IMR-90 (cell line): ENCODE measurements at regions not wholly inside any gene's neighbourhood (a gene's known extent, or its start where the extent isn't known, plus 50 kb on each side); places are given as distances from the start of the nearest gene placed in this dataset.

ENCODE experiments used
- ATAC-seq: fragments of 200-7000 bp; cut with Tn5 transposase; 2 replicates; pipeline ENCODE4 v1.9.1; 2020; ENCODE audit warnings: low read depth, mild to moderate bottlenecking, moderate library complexity
- BruUV-seq: library from RNA; stranded (reverse); fragments of 400-500 nt; replicated peaks from 2 replicates; lab custom pipeline; 2021; lab: Mats Ljungman, UMichigan
- CTCF ChIA-PET: fragments of 300-600 bp; formaldehyde crosslinking; extraction: SDS; loops from one replicate; lab custom pipeline; 2021; ENCODE audit warnings: antibody characterized with exemption; lab: Yijun Ruan, JAX
- POLR2A ChIA-PET: fragments of 300-600 bp; sonication (Branson Sonifier 250); formaldehyde crosslinking; loops from one replicate; lab custom pipeline; 2022; ENCODE audit warnings: antibody characterized with exemption; ENCODE audit not compliant: unreplicated experiment; lab: Charles Lee
- DNase-seq: peaks from one replicate; pipeline ENCODE4 v3.0.0; 2013
- H2AFZ ChIP-seq: replicated peaks from 2 replicates; pipeline ENCODE3; 2013; ENCODE audit warnings: low read length, mild to moderate bottlenecking; ENCODE audit not compliant: poor library complexity
- H2AK5ac ChIP-seq: 2 replicates; pipeline ENCODE4 v1.6.1; 2013; ENCODE audit warnings: low read depth, low read length, inconsistent platforms
- H2AK9ac ChIP-seq: replicated peaks from 2 replicates; pipeline ENCODE3; 2013; ENCODE audit warnings: mild to moderate bottlenecking, low read depth, low read length, moderate library complexity; ENCODE audit not compliant: poor library complexity
- H2BK120ac ChIP-seq: 2 replicates; pipeline ENCODE4 v1.6.1; 2013; ENCODE audit warnings: low read depth, low read length, inconsistent platforms
- H2BK15ac ChIP-seq: 3 replicates; pipeline ENCODE4 v1.6.1; 2013; ENCODE audit warnings: low read depth, low read length, inconsistent platforms
- H2BK20ac ChIP-seq: 2 replicates; pipeline ENCODE4 v1.6.1; 2013; ENCODE audit warnings: low read depth, mild to moderate bottlenecking, inconsistent platforms, low read length, moderate library complexity
- H2BK5ac ChIP-seq: 2 replicates; pipeline ENCODE4 v1.6.1; 2013; ENCODE audit warnings: mild to moderate bottlenecking, low read depth, low read length, inconsistent platforms; ENCODE audit not compliant: poor library complexity, severe bottlenecking
- H3K14ac ChIP-seq: replicated peaks from 2 replicates; pipeline ENCODE4 v1.6.1; 2013; ENCODE audit warnings: low read depth, low read length, inconsistent platforms
- H3K18ac ChIP-seq: 2 replicates; pipeline ENCODE4 v1.6.1; 2013; ENCODE audit warnings: low read depth, low read length, control low read depth
- H3K23ac ChIP-seq: 2 replicates; pipeline ENCODE4 v1.6.1; 2013; ENCODE audit warnings: low read depth, low read length, inconsistent platforms
- H3K27ac ChIP-seq: 2 replicates; pipeline ENCODE4 v1.5.1; 2013; ENCODE audit warnings: mild to moderate bottlenecking, control low read depth, low read length; ENCODE audit not compliant: insufficient read depth
- H3K27me3 ChIP-seq: 2 replicates; pipeline ENCODE4 v1.6.1; 2013; ENCODE audit warnings: low read length; ENCODE audit not compliant: control insufficient read depth, insufficient read depth
- H3K36me3 ChIP-seq: 2 replicates; pipeline ENCODE4 v1.6.1; 2013; ENCODE audit warnings: low read length, mixed read lengths; ENCODE audit not compliant: control insufficient read depth, insufficient read depth
- H3K4ac ChIP-seq: 2 replicates; pipeline ENCODE4 v1.6.1; 2013; ENCODE audit warnings: low read depth, low read length, inconsistent platforms
- H3K4me1 ChIP-seq: 2 replicates; pipeline ENCODE4 v1.6.1; 2013; ENCODE audit warnings: low read length, mixed read lengths; ENCODE audit not compliant: control insufficient read depth, insufficient read depth
- H3K4me2 ChIP-seq: 2 replicates; pipeline ENCODE4 v1.6.1; 2013; ENCODE audit warnings: low read depth, mild to moderate bottlenecking, control low read depth, low read length, moderate library complexity
- H3K4me3 ChIP-seq: 2 replicates; pipeline ENCODE4 v1.5.1; 2013; ENCODE audit warnings: low read depth, mild to moderate bottlenecking, control low read depth, low read length, moderate library complexity; ENCODE audit not compliant: insufficient read depth
- H3K56ac ChIP-seq: 2 replicates; pipeline ENCODE4 v1.6.1; 2013; ENCODE audit warnings: low read length, inconsistent platforms; ENCODE audit not compliant: insufficient read depth; ENCODE audit errors: extremely low read depth
- H3K79me1 ChIP-seq, 2 experiments: 2 replicates each; pipeline ENCODE4 v1.6.1; 2013; ENCODE audit warnings: low read length in 2 of 2, inconsistent platforms in 1 of 2, low read depth in 1 of 2
- H3K9ac ChIP-seq: 2 replicates; pipeline ENCODE4 v1.6.1; 2013; ENCODE audit warnings: low read depth, low read length, control low read depth
- H3K9me1 ChIP-seq: 2 replicates; pipeline ENCODE4 v1.6.1; 2013; ENCODE audit warnings: low read length, inconsistent platforms; ENCODE audit not compliant: insufficient read depth
- H3K9me3 ChIP-seq: 2 replicates; pipeline ENCODE4 v1.6.1; 2013; ENCODE audit warnings: low read length; ENCODE audit not compliant: control insufficient read depth, insufficient read depth
- H4K20me1 ChIP-seq: 2 replicates; pipeline ENCODE4 v1.6.1; 2013; ENCODE audit warnings: low read length, inconsistent platforms; ENCODE audit not compliant: insufficient read depth
- H4K5ac ChIP-seq: 2 replicates; pipeline ENCODE4 v1.6.1; 2013; ENCODE audit warnings: mild to moderate bottlenecking, low read depth, low read length, control low read depth
- H4K8ac ChIP-seq, 2 experiments: 2 replicates each; pipeline ENCODE4 v1.6.1; 2013; ENCODE audit warnings: low read depth in 2 of 2, low read length in 2 of 2, control low read depth in 1 of 2, inconsistent platforms in 1 of 2
- H4K91ac ChIP-seq: 2 replicates; pipeline ENCODE4 v1.6.1; 2013; ENCODE audit warnings: low read depth, low read length, inconsistent platforms; ENCODE audit not compliant: insufficient read depth
- BHLHE40 ChIP-seq: fragments of 150-350 bp; IDR thresholded peaks from 2 replicates; pipeline ENCODE4 v1.6.1; 2016; ENCODE audit warnings: mild to moderate bottlenecking, low read depth, low read length
- CEBPB ChIP-seq: IDR thresholded peaks from 2 replicates; pipeline ENCODE4 v1.6.1; 2012; ENCODE audit warnings: low read depth, low read length, improper control_type of control experiment
- CHD1 ChIP-seq: IDR thresholded peaks from 2 replicates; pipeline ENCODE4 v1.6.1; 2012; ENCODE audit warnings: low read depth, low read length, improper control_type of control experiment
- CTCF ChIP-seq: conservative IDR thresholded peaks from 2 replicates; pipeline ENCODE4 v1.5.1; 2012; ENCODE audit warnings: mild to moderate bottlenecking, low read depth, low read length, improper control_type of control experiment
- ELK1 ChIP-seq: fragments of 150-350 bp; IDR thresholded peaks from 2 replicates; pipeline ENCODE4 v1.6.1; 2016; ENCODE audit warnings: low read depth, mild to moderate bottlenecking, low read length, moderate library complexity, borderline replicate concordance
- FOS ChIP-seq: fragments of 150-350 bp; IDR thresholded peaks from 2 replicates; pipeline ENCODE4 v1.6.1; 2016; ENCODE audit warnings: low read depth, low read length
- MAFK ChIP-seq: IDR thresholded peaks from 2 replicates; pipeline ENCODE4 v1.6.1; 2012; ENCODE audit warnings: low read depth, low read length, improper control_type of control experiment
- MAZ ChIP-seq: IDR thresholded peaks from 2 replicates; pipeline ENCODE4 v1.6.1; 2012; ENCODE audit warnings: low read depth, mild to moderate bottlenecking, low read length, improper control_type of control experiment, moderate library complexity, borderline replicate concordance
- MXI1 ChIP-seq: IDR thresholded peaks from 2 replicates; pipeline ENCODE4 v1.6.1; 2012; ENCODE audit warnings: low read depth, mild to moderate bottlenecking, low read length, moderate library complexity, borderline replicate concordance
- NFE2L2 ChIP-seq: fragments of 150-350 bp; IDR thresholded peaks from 2 replicates; pipeline ENCODE4 v1.6.1; 2016; ENCODE audit warnings: low read depth, mild to moderate bottlenecking, low read length
- POLR2A ChIP-seq: IDR thresholded peaks from 2 replicates; pipeline ENCODE4 v1.6.1; 2012; ENCODE audit warnings: mild to moderate bottlenecking, low read depth, low read length
- RAD21 ChIP-seq: IDR thresholded peaks from 2 replicates; pipeline ENCODE4 v1.6.1; 2012; ENCODE audit warnings: low read length, improper control_type of control experiment
- RCOR1 ChIP-seq: IDR thresholded peaks from 2 replicates; pipeline ENCODE4 v1.6.1; 2012; ENCODE audit warnings: mild to moderate bottlenecking, low read length, improper control_type of control experiment; ENCODE audit not compliant: insufficient replicate concordance
- RFX5 ChIP-seq: IDR thresholded peaks from 2 replicates; pipeline ENCODE4 v1.8.0; 2012; ENCODE audit warnings: low read depth, mild to moderate bottlenecking, low read length, moderate library complexity
- SMC3 ChIP-seq: fragments of 150-350 bp; IDR thresholded peaks from 2 replicates; pipeline ENCODE4 v1.6.1; 2016; ENCODE audit warnings: low read depth, mild to moderate bottlenecking, antibody characterized with exemption, low read length, moderate library complexity
- USF2 ChIP-seq: fragments of 150-350 bp; IDR thresholded peaks from 2 replicates; pipeline ENCODE4 v1.6.1; 2017; ENCODE audit warnings: mild to moderate bottlenecking, antibody characterized with exemption, low read length, low read depth
- WGBS, 2 experiments: methylation state at CpG; one replicate each; pipeline versions ENCODE4 v1.1.5 to v1.1.7; 2013; ENCODE audit warnings: missing lambda C conversion rate in 2 of 2; ENCODE audit not compliant: insufficient read length in 1 of 2; ENCODE audit errors: extremely low coverage in 2 of 2; 5-methylcytosine and 5-hydroxymethylcytosine counted together
- dilution Hi-C: fragments of 300-500 bp; cut with HindIII; formaldehyde crosslinking; loops from one replicate; pipeline ENCODE4 v1.14.3; 2018; ENCODE audit warnings: low sequenced_read_pairs; ENCODE audit not compliant: unreplicated experiment
- in situ Hi-C: fragments of 300-500 bp; cut with MboI; formaldehyde crosslinking; loops from 3 replicates; pipeline ENCODE4 v1.14.3; 2019; ENCODE audit warnings: low sequenced_read_pairs, inconsistent platforms, mixed read lengths
- intact Hi-C: fragments of 100-400 bp; cut with micrococcal nuclease; formaldehyde crosslinking; loops from 2 replicates; pipeline ENCODE4 v1.10.0; 2022

- no peaks in the 10 kb centered on the region for H3K4me1 ChIP-seq
- BruUV-seq: no TSS peak
- no peak overlapping the region for H3K56ac ChIP-seq
- DNase-seq (no peak), ATAC-seq (no peak)
- no peaks in the 10 kb centered on the region for H3K79me1 ChIP-seq
- H3K4me2 ChIP-seq: no peak overlapping the region
- no peaks in the 10 kb centered on the region for H4K20me1 ChIP-seq
- POLR2A ChIA-PET: no interaction called here
- H2AK5ac ChIP-seq: no peak overlapping the region
- H2BK15ac ChIP-seq: no peak overlapping the region
- H3K14ac ChIP-seq: no peak overlapping the region
- no peaks in the 10 kb centered on the region for H3K27me3 ChIP-seq
- no peaks in the 10 kb centered on the region; the same call in none of the 2 replicates for H3K9me3 ChIP-seq
- H3K18ac ChIP-seq: no peak overlapping the region
- no peak overlapping the region for H3K4ac ChIP-seq
- no peak overlapping the region for H2BK5ac ChIP-seq
- dilution Hi-C loops (no loop called here), in situ Hi-C loops (no loop called here), intact Hi-C loops (no loop called here)
- H3K9me1 ChIP-seq: no peaks in the 10 kb centered on the region
- no peak overlapping the region for H3K4me3 ChIP-seq
- H3K23ac ChIP-seq: no peak overlapping the region
- no peak overlapping the region for H3K9ac ChIP-seq
- H2BK20ac ChIP-seq: no peak overlapping the region
- no peaks in the 10 kb centered on the region for H3K36me3 ChIP-seq
- no CpG with 5 or more reads among the region's 2 CpGs for WGBS, 2 experiments
- H4K8ac ChIP-seq: no peak overlapping the region
- CTCF ChIA-PET: no interaction called here
- no peak overlapping the region for H4K5ac ChIP-seq
- no peak overlapping the region for H2AFZ ChIP-seq
- H3K27ac ChIP-seq: no peak overlapping the region
- TF ChIP-seq MXI1 (no peak), POLR2A (no peak), NFE2L2 (no peak), ELK1 (no peak), MAFK (no peak), CHD1 (no peak), RFX5 (no peak), MAZ (no peak), RCOR1 (no peak), CEBPB (no peak), CTCF (no peak), BHLHE40 (no peak), RAD21 (no peak), USF2 (no peak), SMC3 (no peak), FOS (no peak)
- no peak overlapping the region for H2BK120ac ChIP-seq
- no peak overlapping the region for H4K91ac ChIP-seq
- no peak overlapping the region for H2AK9ac ChIP-seq
Observed at GRCh38 chr5:161765611-161766010, 80.1 kb downstream of the GABRA6 start.
